ENCODE measurements at regions not wholly inside any gene's neighbourhood (a gene's known extent, or its start where the extent isn't known, plus 50 kb on each side); places are given as distances from the start of the nearest gene placed in this dataset.

- no peak overlapping the region for H3K4me3 ChIP-seq (ENCODE audit: control insufficient read depth, low read depth, low read length)
- no peak for DNase-seq (ENCODE audit: low read depth)
- TF ChIP-seq, protein P1, sequence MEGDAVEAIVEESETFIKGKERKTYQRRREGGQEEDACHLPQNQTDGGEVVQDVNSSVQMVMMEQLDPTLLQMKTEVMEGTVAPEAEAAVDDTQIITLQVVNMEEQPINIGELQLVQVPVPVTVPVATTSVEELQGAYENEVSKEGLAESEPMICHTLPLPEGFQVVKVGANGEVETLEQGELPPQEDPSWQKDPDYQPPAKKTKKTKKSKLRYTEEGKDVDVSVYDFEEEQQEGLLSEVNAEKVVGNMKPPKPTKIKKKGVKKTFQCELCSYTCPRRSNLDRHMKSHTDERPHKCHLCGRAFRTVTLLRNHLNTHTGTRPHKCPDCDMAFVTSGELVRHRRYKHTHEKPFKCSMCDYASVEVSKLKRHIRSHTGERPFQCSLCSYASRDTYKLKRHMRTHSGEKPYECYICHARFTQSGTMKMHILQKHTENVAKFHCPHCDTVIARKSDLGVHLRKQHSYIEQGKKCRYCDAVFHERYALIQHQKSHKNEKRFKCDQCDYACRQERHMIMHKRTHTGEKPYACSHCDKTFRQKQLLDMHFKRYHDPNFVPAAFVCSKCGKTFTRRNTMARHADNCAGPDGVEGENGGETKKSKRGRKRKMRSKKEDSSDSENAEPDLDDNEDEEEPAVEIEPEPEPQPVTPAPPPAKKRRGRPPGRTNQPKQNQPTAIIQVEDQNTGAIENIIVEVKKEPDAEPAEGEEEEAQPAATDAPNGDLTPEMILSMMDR (IDR thresholded peaks at IDR 0.05; ENCODE audit: control insufficient read depth, insufficient read depth, low read depth, low read length, missing control alignments) = no peak
Observed at GRCh38 chr6:165715428-165715827, 52.4 kb upstream of the PDE10A start.

DNA sequence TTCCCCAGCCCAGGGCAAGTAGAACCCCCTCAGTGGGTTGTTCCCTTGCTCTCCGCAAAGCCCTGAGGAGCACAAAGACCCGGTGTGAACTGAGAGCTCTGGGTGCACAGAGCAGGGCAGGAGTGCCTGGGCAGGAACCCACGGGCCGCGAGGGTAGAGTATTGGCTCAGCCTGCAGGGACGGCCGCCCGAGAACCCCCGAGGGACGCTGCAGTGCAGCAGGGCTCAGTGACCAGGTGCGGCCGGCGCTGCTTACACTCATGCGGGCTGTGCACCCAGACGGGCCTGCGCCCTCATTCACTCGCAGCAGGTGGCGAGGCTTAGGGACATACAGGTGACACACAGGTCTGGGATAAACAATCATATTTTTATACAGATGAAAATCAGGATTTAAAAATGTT lies 51.9 kb upstream of the PDE10A start:
- DNase-seq (ENCODE audit: low read depth) = no peak
- H3K4me3 ChIP-seq (ENCODE audit: control insufficient read depth, low read depth, low read length) = no peak overlapping the region
- TF ChIP-seq, protein P1 (IDR thresholded peaks at IDR 0.05; ENCODE audit: control insufficient read depth, insufficient read depth, low read depth, low read length, missing control alignments) = no peak

DNA sequence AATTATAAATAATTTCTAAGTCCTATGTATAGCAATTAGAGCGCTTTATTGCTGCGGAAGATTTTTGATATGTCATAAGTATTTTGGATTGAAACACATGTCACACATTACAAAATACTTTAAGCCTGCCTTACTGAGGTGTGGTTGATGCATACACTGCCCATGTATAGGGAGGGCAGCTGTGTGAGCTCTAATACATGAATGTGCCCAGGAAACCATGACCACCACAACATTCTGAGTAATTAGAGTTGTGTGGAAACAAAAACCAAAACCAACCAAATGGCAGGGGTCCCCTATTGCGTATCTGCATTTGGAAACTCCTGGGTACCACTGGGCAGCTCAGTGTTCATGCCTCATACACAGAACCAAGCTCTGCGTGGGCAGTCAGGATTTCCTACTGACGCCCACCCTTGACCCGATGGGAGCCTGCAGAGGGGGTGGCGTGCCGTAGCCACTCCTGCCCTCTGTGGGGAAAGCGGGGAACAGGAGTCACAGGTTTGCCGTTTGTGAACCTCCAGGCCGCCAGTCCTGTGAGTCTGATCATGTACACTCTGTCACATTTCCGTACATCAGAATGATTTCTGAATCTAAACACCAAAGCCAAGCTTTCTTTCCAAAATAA lies 50.9 kb upstream of the PDE10A start:
- no peak overlapping the region for H3K4me3 ChIP-seq (ENCODE audit: control insufficient read depth, low read depth, low read length)
- TF ChIP-seq, protein P1 (IDR thresholded peaks at IDR 0.05; ENCODE audit: control insufficient read depth, insufficient read depth, low read depth, low read length, missing control alignments) = no peak
- DNase-seq (ENCODE audit: low read depth) = no peak

Measured in AG09309 (cell line).